ENCODE measurements at regions not wholly inside any gene's neighbourhood (a gene's known extent, or its start where the extent isn't known, plus 50 kb on each side); places are given as distances from the start of the nearest gene placed in this dataset.

GRCh38 chr14:44131861-44132260 lies 375.2 kb downstream of the FSCB start:
- no TSS peak for BruUV-seq (replicated peaks)
- Histone ChIP-seq H2BK20ac (ENCODE audit: low read depth, low read length) (no peak overlapping the region), H2BK120ac (ENCODE audit: low read depth, low read length) (no peak overlapping the region), H4K91ac (ENCODE audit: insufficient read depth, low read depth, low read length) (no peak overlapping the region), H4K20me1 (ENCODE audit: insufficient read depth, low read length) (no peaks in the 10 kb centered on the region), H3K4me2 (ENCODE audit: low read depth, low read length) (no peak overlapping the region), H2BK15ac (ENCODE audit: low read depth, low read length) (no peak overlapping the region), H4K5ac (ENCODE audit: low read depth, low read length) (no peak overlapping the region), H3K9me3 (ENCODE audit: control insufficient read depth, insufficient read depth, low read length) (no peaks in the 10 kb centered on the region), H3K79me1 (ENCODE audit: low read depth in 1 of 2, low read length in 2 of 2) (no peaks in the 10 kb centered on the region), H3K4me3 (ENCODE audit: insufficient read depth, low read depth, low read length) (no peak overlapping the region), H3K18ac (ENCODE audit: low read depth, low read length) (no peak overlapping the region), H3K56ac (ENCODE audit: extremely low read depth, insufficient read depth, low read length) (no peak overlapping the region), H3K9ac (ENCODE audit: low read depth, low read length) (no peak overlapping the region), H3K14ac (replicated peaks; ENCODE audit: low read depth, low read length) (no peak overlapping the region), H3K23ac (ENCODE audit: low read depth, low read length) (no peak overlapping the region), H2AK9ac (replicated peaks; ENCODE audit: low read depth, low read length, poor library complexity) (no peak overlapping the region), H3K4ac (ENCODE audit: low read depth, low read length) (no peak overlapping the region), H3K27ac (ENCODE audit: insufficient read depth, low read length) (no peak overlapping the region), H3K9me1 (ENCODE audit: insufficient read depth, low read length) (no peaks in the 10 kb centered on the region), H3K36me3 (ENCODE audit: control insufficient read depth, insufficient read depth, low read length) (no peaks in the 10 kb centered on the region), H2BK5ac (ENCODE audit: low read depth, low read length, poor library complexity, severe bottlenecking) (no peak overlapping the region), H2AK5ac (ENCODE audit: low read depth, low read length) (no peak overlapping the region), H4K8ac (ENCODE audit: low read depth in 2 of 2, low read length in 2 of 2) (no peak overlapping the region), H3K4me1 (ENCODE audit: control insufficient read depth, insufficient read depth, low read length) (no peaks in the 10 kb centered on the region), H3K27me3 (ENCODE audit: control insufficient read depth, insufficient read depth, low read length) (no peaks in the 10 kb centered on the region), H2AFZ (replicated peaks; ENCODE audit: low read length, poor library complexity) (no peak overlapping the region)
- DNase-seq: no peak
- ChIA-PET POLR2A (ENCODE audit: unreplicated experiment) (no interaction called here), CTCF (no interaction called here)
- ATAC-seq (ENCODE audit: low read depth): no peak
- in situ Hi-C loops (cut with MboI; ENCODE audit: low sequenced_read_pairs): no loop called here
- dilution Hi-C loops (cut with HindIII; ENCODE audit: low sequenced_read_pairs, unreplicated experiment): no loop called here
- TF ChIP-seq RAD21 (IDR thresholded peaks at IDR 0.05; ENCODE audit: low read length) (no peak), CTCF (conservative IDR thresholded peaks at IDR 0.05; ENCODE audit: low read depth, low read length) (no peak), CEBPB (IDR thresholded peaks at IDR 0.05; ENCODE audit: low read depth, low read length) (no peak), SMC3 (IDR thresholded peaks at IDR 0.05; ENCODE audit: low read depth, low read length) (no peak), CHD1 (IDR thresholded peaks at IDR 0.05; ENCODE audit: low read depth, low read length) (no peak)
- no CpG with 5 or more reads among the region's 1 CpG for WGBS, 2 experiments (ENCODE audit: extremely low coverage in 2 of 2, insufficient read length in 1 of 2)
- intact Hi-C loops (cut with micrococcal nuclease): no loop called here
